ENCODE measurements at regions not wholly inside any gene's neighbourhood (a gene's known extent, or its start where the extent isn't known, plus 50 kb on each side); places are given as distances from the start of the nearest gene placed in this dataset.

- Histone ChIP-seq H3K9me3 (ENCODE audit: low read depth, low read length, poor library complexity, severe bottlenecking) (no peaks in the 10 kb centered on the region), H3K27ac (ENCODE audit: low read depth, low read length, poor library complexity, severe bottlenecking) (no peak overlapping the region), H3K4me1 (ENCODE audit: insufficient read depth, low read length, poor library complexity, severe bottlenecking) (peaks cover 16% of the 10 kb centered on the region), H3K36me3 (ENCODE audit: insufficient read depth, low read length, poor library complexity, severe bottlenecking) (no peaks in the 10 kb centered on the region), H3K27me3 (replicated peaks; ENCODE audit: insufficient read depth, low read depth, low read length, poor library complexity) (no peaks in the 10 kb centered on the region), H3K4me3 (ENCODE audit: low read depth, low read length, poor library complexity, severe bottlenecking) (no peak overlapping the region)
- intact Hi-C loops (cut with micrococcal nuclease; ENCODE audit: unreplicated experiment): no loop called here
- ChIA-PET POLR2A (ENCODE audit: low non-redundant PET) (no interaction called here), CTCF (no interaction called here)
- TF ChIP-seq, protein P1, sequence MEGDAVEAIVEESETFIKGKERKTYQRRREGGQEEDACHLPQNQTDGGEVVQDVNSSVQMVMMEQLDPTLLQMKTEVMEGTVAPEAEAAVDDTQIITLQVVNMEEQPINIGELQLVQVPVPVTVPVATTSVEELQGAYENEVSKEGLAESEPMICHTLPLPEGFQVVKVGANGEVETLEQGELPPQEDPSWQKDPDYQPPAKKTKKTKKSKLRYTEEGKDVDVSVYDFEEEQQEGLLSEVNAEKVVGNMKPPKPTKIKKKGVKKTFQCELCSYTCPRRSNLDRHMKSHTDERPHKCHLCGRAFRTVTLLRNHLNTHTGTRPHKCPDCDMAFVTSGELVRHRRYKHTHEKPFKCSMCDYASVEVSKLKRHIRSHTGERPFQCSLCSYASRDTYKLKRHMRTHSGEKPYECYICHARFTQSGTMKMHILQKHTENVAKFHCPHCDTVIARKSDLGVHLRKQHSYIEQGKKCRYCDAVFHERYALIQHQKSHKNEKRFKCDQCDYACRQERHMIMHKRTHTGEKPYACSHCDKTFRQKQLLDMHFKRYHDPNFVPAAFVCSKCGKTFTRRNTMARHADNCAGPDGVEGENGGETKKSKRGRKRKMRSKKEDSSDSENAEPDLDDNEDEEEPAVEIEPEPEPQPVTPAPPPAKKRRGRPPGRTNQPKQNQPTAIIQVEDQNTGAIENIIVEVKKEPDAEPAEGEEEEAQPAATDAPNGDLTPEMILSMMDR (conservative IDR thresholded peaks at IDR 0.05; ENCODE audit: low read depth, low read length): no peak
- no peak for DNase-seq (ENCODE audit: low spot score)
- no TSS peak for BruUV-seq (replicated peaks)
Measured at GRCh38 chr4:107470173-107470572, 249.9 kb downstream of the PAPSS1 start.

DNA sequence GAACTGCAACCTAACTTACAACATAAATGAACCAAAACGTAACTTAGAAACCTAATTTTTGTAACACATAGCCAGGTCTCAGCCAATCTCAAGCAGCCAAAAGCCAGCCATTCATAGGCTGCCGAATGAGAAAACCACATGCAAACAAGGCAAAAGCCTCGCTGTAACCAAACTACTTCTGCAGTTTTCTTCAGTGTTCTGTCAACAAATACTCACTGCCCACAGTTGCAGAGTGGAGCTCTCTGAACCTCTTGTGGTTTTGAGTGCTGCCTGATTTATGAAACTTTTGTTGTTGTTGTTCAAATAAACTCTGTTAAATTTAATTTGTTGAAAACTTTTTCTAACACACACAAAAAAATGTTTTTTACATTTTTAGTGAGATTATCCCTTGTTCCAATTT, 251.2 kb downstream of the PAPSS1 start:
- no TSS peak for BruUV-seq (replicated peaks)
- Histone ChIP-seq H3K9me3 (ENCODE audit: low read depth, low read length, poor library complexity, severe bottlenecking) (no peaks in the 10 kb centered on the region), H3K27ac (ENCODE audit: low read depth, low read length, poor library complexity, severe bottlenecking) (no peak overlapping the region), H3K27me3 (replicated peaks; ENCODE audit: insufficient read depth, low read depth, low read length, poor library complexity) (no peaks in the 10 kb centered on the region), H3K4me1 (ENCODE audit: insufficient read depth, low read length, poor library complexity, severe bottlenecking) (peaks cover 16% of the 10 kb centered on the region), H3K36me3 (ENCODE audit: insufficient read depth, low read length, poor library complexity, severe bottlenecking) (no peaks in the 10 kb centered on the region), H3K4me3 (ENCODE audit: low read depth, low read length, poor library complexity, severe bottlenecking) (no peak overlapping the region)
- no peak for DNase-seq (ENCODE audit: low spot score)
- intact Hi-C loops (cut with micrococcal nuclease; ENCODE audit: unreplicated experiment): no loop called here
- POLR2A ChIA-PET (ENCODE audit: low non-redundant PET): no interaction called here
- TF ChIP-seq, protein P1 (conservative IDR thresholded peaks at IDR 0.05; ENCODE audit: low read depth, low read length): no peak
- TF ChIP-seq EZH2 (IDR thresholded peaks at IDR 0.05; ENCODE audit: borderline replicate concordance, low read depth, low read length, poor library complexity, severe bottlenecking): no peak
- CTCF ChIA-PET: no interaction called here

- no peak for DNase-seq (ENCODE audit: low spot score)
- no peaks in the 10 kb centered on the region for H3K36me3 ChIP-seq (ENCODE audit: insufficient read depth, low read length, poor library complexity, severe bottlenecking)
- H3K9me3 ChIP-seq (ENCODE audit: low read depth, low read length, poor library complexity, severe bottlenecking): no peaks in the 10 kb centered on the region
- H3K4me3 ChIP-seq (ENCODE audit: low read depth, low read length, poor library complexity, severe bottlenecking): no peak overlapping the region
- TF ChIP-seq, protein P1 (conservative IDR thresholded peaks at IDR 0.05; ENCODE audit: low read depth, low read length): no peak
- no peak for TF ChIP-seq EZH2 (IDR thresholded peaks at IDR 0.05; ENCODE audit: borderline replicate concordance, low read depth, low read length, poor library complexity, severe bottlenecking)
- POLR2A ChIA-PET (ENCODE audit: low non-redundant PET): no interaction called here
- BruUV-seq (replicated peaks): no TSS peak
- CTCF ChIA-PET: no interaction called here
- peaks cover 13% of the 10 kb centered on the region for H3K4me1 ChIP-seq (ENCODE audit: insufficient read depth, low read length, poor library complexity, severe bottlenecking)
- intact Hi-C loops (cut with micrococcal nuclease; ENCODE audit: unreplicated experiment): no loop called here
- H3K27me3 ChIP-seq (replicated peaks; ENCODE audit: insufficient read depth, low read depth, low read length, poor library complexity): no peaks in the 10 kb centered on the region
- no peak overlapping the region for H3K27ac ChIP-seq (ENCODE audit: low read depth, low read length, poor library complexity, severe bottlenecking)
Measured at GRCh38 chr4:107468156-107468555, 251.9 kb downstream of the PAPSS1 start.

Data from A673 (cell line).